Lower lobe of right lung (tissue), 2 donors: ENCODE measurements at regions not wholly inside any gene's neighbourhood (a gene's known extent, or its start where the extent isn't known, plus 50 kb on each side); places are given as distances from the start of the nearest gene placed in this dataset.

Source experiments
- ATAC-seq, 2 donors: fragments of 200-7000 bp; cut with Tn5 transposase; one replicate each; pipeline ENCODE4 v1.9.1; 2020 to 2022; ENCODE audit warnings: mild to moderate bottlenecking in 2 of 2, moderate library complexity in 2 of 2
- DNase-seq: peaks from one replicate; pipeline ENCODE4 v3.0.0-alpha.2; 2020
- H3K27ac ChIP-seq: fragments of 200-600 bp; one replicate; pipeline ENCODE4 v1.8.0; 2022
- H3K27me3 ChIP-seq: fragments of 200-600 bp; one replicate; pipeline ENCODE4 v1.8.0; 2022; ENCODE audit warnings: low read depth
- H3K36me3 ChIP-seq: fragments of 200-600 bp; one replicate; pipeline ENCODE4 v1.8.0; 2022; ENCODE audit warnings: mild to moderate bottlenecking
- H3K4me1 ChIP-seq: fragments of 200-600 bp; one replicate; pipeline ENCODE4 v1.8.0; 2022
- H3K4me3 ChIP-seq: fragments of 200-600 bp; one replicate; pipeline ENCODE4 v1.8.0; 2022; ENCODE audit warnings: mild to moderate bottlenecking
- H3K9me3 ChIP-seq: fragments of 200-600 bp; one replicate; pipeline ENCODE4 v1.8.0; 2022
- CTCF ChIP-seq: fragments of 200-600 bp; IDR thresholded peaks from one replicate; pipeline ENCODE4 v1.8.0; 2022; ENCODE audit warnings: antibody characterized with exemption, mild to moderate bottlenecking
- intact Hi-C: fragments of 100-400 bp; cut with DNase I; formaldehyde crosslinking; loops from one replicate; pipeline ENCODE4 v1.11.0; 2022
- donor health status: DM: no; HTN: yes; CAD: no; lungs with severe emphysema.

GRCh38 chr18:24910221-24910620 lies 441.7 kb downstream of the ZNF521 start:
- Histone ChIP-seq H3K27me3 (no peaks in the 10 kb centered on the region), H3K36me3 (no peaks in the 10 kb centered on the region), H3K4me1 (no peaks in the 10 kb centered on the region), H3K9me3 (no peaks in the 10 kb centered on the region), H3K27ac (no peak overlapping the region), H3K4me3 (no peak overlapping the region)
- TF ChIP-seq CTCF: no peak
- ATAC-seq (no peak), DNase-seq (no peak)
- intact Hi-C loops: no loop called here

GRCh38 chr18:24913507-24914170 lies 438.3 kb downstream of the ZNF521 start:
- intact Hi-C loops: no loop called here
- no peak overlapping the region for H3K27ac ChIP-seq
- TF ChIP-seq CTCF: no peak
- no peaks in the 10 kb centered on the region for H3K9me3 ChIP-seq
- ATAC-seq (no peak), DNase-seq (no peak)
- H3K4me1 ChIP-seq: no peaks in the 10 kb centered on the region
- no peaks in the 10 kb centered on the region for H3K36me3 ChIP-seq
- H3K27me3 ChIP-seq: no peaks in the 10 kb centered on the region
- H3K4me3 ChIP-seq: no peak overlapping the region

GRCh38 chr18:24914171-24914525 lies 437.8 kb downstream of the ZNF521 start:
- TF ChIP-seq CTCF: no peak
- intact Hi-C loops: no loop called here
- Histone ChIP-seq H3K27ac (no peak overlapping the region), H3K4me1 (no peaks in the 10 kb centered on the region), H3K36me3 (no peaks in the 10 kb centered on the region), H3K4me3 (no peak overlapping the region), H3K27me3 (no peaks in the 10 kb centered on the region), H3K9me3 (no peaks in the 10 kb centered on the region)
- ATAC-seq (no peak), DNase-seq (no peak)

- no peaks in the 10 kb centered on the region for H3K9me3 ChIP-seq
- intact Hi-C loops: no loop called here
- TF ChIP-seq CTCF: no peak
Observed at GRCh38 chr18:24914685-24915084, 437.3 kb downstream of the ZNF521 start.

GRCh38 chr18:24915547-24915946 lies 436.4 kb downstream of the ZNF521 start:
- Histone ChIP-seq H3K9me3 (no peaks in the 10 kb centered on the region), H3K4me3 (no peak overlapping the region), H3K4me1 (no peaks in the 10 kb centered on the region), H3K36me3 (no peaks in the 10 kb centered on the region), H3K27me3 (no peaks in the 10 kb centered on the region), H3K27ac (no peak overlapping the region)
- TF ChIP-seq CTCF: no peak
- DNase-seq (no peak), ATAC-seq (no peak)
- intact Hi-C loops: no loop called here

More at GRCh38 chr18:24914685-24915084, 437.3 kb downstream of the ZNF521 start:
- DNase-seq (no peak), ATAC-seq (no peak)
- no peaks in the 10 kb centered on the region for H3K36me3 ChIP-seq
- H3K27ac ChIP-seq: no peak overlapping the region
- no peaks in the 10 kb centered on the region for H3K4me1 ChIP-seq
- H3K27me3 ChIP-seq: no peaks in the 10 kb centered on the region
- no peak overlapping the region for H3K4me3 ChIP-seq

GRCh38 chr18:24917767-24918166 lies 434.2 kb downstream of the ZNF521 start:
- DNase-seq (no peak), ATAC-seq (no peak)
- no peak for TF ChIP-seq CTCF
- Histone ChIP-seq H3K9me3 (no peaks in the 10 kb centered on the region), H3K27me3 (no peaks in the 10 kb centered on the region), H3K27ac (no peak overlapping the region), H3K4me1 (no peaks in the 10 kb centered on the region), H3K36me3 (no peaks in the 10 kb centered on the region), H3K4me3 (no peak overlapping the region)
- intact Hi-C loops: no loop called here
